PC-9 (cell line): ENCODE measurements at regions not wholly inside any gene's neighbourhood (a gene's known extent, or its start where the extent isn't known, plus 50 kb on each side); places are given as distances from the start of the nearest gene placed in this dataset.

ENCODE experiments used
- BruUV-seq: library from RNA; stranded (reverse); fragments of 400-500 nt; replicated peaks from 2 replicates; lab custom pipeline; 2021; lab: Mats Ljungman, UMichigan
- CTCF ChIA-PET: fragments of 300-600 bp; sonication (Branson Sonifier 250); formaldehyde crosslinking; loops from one replicate; lab custom pipeline; 2022; ENCODE audit warnings: antibody characterized with exemption; lab: Charles Lee
- POLR2A ChIA-PET: fragments of 300-600 bp; sonication (Branson Sonifier 250); formaldehyde crosslinking; loops from one replicate; lab custom pipeline; 2022; ENCODE audit warnings: antibody characterized with exemption; ENCODE audit not compliant: unreplicated experiment; lab: Charles Lee
- DNase-seq, 2 experiments: peaks; one replicate each; pipeline versions ENCODE4 v3.0.0 to v3.0.0-alpha.2; 2015 to 2022; ENCODE audit warnings: mixed read lengths in 1 of 2
- H2AFZ ChIP-seq: fragments of 200-600 bp; sonication (generic); 2 replicates; pipeline ENCODE4 v1.8.1; 2017; ENCODE audit warnings: antibody characterized with exemption
- H3F3A ChIP-seq: fragments of 200-600 bp; sonication (generic); 2 replicates; pipeline ENCODE4 v1.8.1; 2017; ENCODE audit warnings: antibody characterized with exemption, mild to moderate bottlenecking, low read depth; ENCODE audit not compliant: insufficient read depth
- H3K27ac ChIP-seq: fragments of 200-600 bp; sonication (generic); 2 replicates; pipeline ENCODE4 v1.6.1; 2016; ENCODE audit warnings: mixed run types
- H3K27me3 ChIP-seq: fragments of 200-600 bp; sonication (generic); 2 replicates; pipeline ENCODE4 v1.6.1; 2016; ENCODE audit warnings: low read depth, mixed run types; ENCODE audit not compliant: insufficient read depth
- H3K36me3 ChIP-seq: fragments of 200-600 bp; sonication (generic); 2 replicates; pipeline ENCODE4 v1.6.1; 2016; ENCODE audit warnings: low read depth, mixed run types
- H3K4me1 ChIP-seq: fragments of 200-600 bp; sonication (generic); replicated peaks from 2 replicates; pipeline ENCODE4 v1.6.1; 2016; ENCODE audit warnings: mixed run types; ENCODE audit not compliant: insufficient read depth
- H3K4me2 ChIP-seq: fragments of 200-600 bp; sonication (generic); 2 replicates; pipeline ENCODE4 v1.6.1; 2017; ENCODE audit warnings: mixed run types
- H3K4me3 ChIP-seq: fragments of 200-600 bp; sonication (generic); 2 replicates; pipeline ENCODE4 v1.6.1; 2016; ENCODE audit warnings: mixed run types
- H3K79me2 ChIP-seq: fragments of 200-600 bp; sonication (generic); 2 replicates; pipeline ENCODE4 v1.6.1; 2017; ENCODE audit warnings: low read depth, mixed run types
- H3K9me2 ChIP-seq: fragments of 200-600 bp; sonication (generic); 2 replicates; pipeline ENCODE4 v1.8.1; 2017; ENCODE audit warnings: mild to moderate bottlenecking; ENCODE audit not compliant: insufficient read depth
- H3K9me3 ChIP-seq: fragments of 200-600 bp; sonication (generic); 2 replicates; pipeline ENCODE4 v1.8.1; 2016; ENCODE audit warnings: low read depth; ENCODE audit not compliant: insufficient read depth
- H4K20me1 ChIP-seq: fragments of 200-600 bp; sonication (generic); 2 replicates; pipeline ENCODE4 v1.8.1; 2017; ENCODE audit not compliant: insufficient read depth
- CTCF ChIP-seq: fragments of 200-600 bp; sonication (generic); conservative IDR thresholded peaks from 2 replicates; pipeline ENCODE4 v1.6.1; 2017; ENCODE audit warnings: mixed run types, antibody characterized with exemption, mild to moderate bottlenecking, moderate library complexity
- EZH2 ChIP-seq: fragments of 200-600 bp; sonication (generic); IDR thresholded peaks from 2 replicates; pipeline ENCODE4 v1.8.0; 2017; ENCODE audit warnings: antibody characterized with exemption, low read depth
- intact Hi-C: fragments of 100-400 bp; cut with micrococcal nuclease; formaldehyde crosslinking; loops from one replicate; pipeline ENCODE4 v1.10.0; 2022; ENCODE audit not compliant: unreplicated experiment

- BruUV-seq: no TSS peak
Measured at GRCh38 chr1:170481000-170481399, 51.0 kb upstream of the GORAB start.

More at GRCh38 chr1:170481000-170481399, 51.0 kb upstream of the GORAB start:
- DNase-seq: no peak
- ChIA-PET POLR2A (no interaction called here), CTCF (interaction anchor here (0.5 kb wide), 1 partner anchor 155 kb away, joined by 4 read pairs; no protein-coding TSS in a partner anchor)
- Histone ChIP-seq H3K79me2 (no peaks in the 10 kb centered on the region), H3K4me1 (no peaks in the 10 kb centered on the region), H3K4me2 (no peak overlapping the region), H4K20me1 (no peaks in the 10 kb centered on the region), H3K9me3 (no peaks in the 10 kb centered on the region), H3K27ac (no peak overlapping the region), H3K9me2 (no peaks in the 10 kb centered on the region), H3F3A (no peaks in the 10 kb centered on the region), H2AFZ (no peak overlapping the region), H3K4me3 (no peak overlapping the region), H3K27me3 (no peaks in the 10 kb centered on the region), H3K36me3 (no peaks in the 10 kb centered on the region)
- no peak for TF ChIP-seq EZH2
- TF ChIP-seq CTCF: no peak
- intact Hi-C loops: no loop called here
